Activated T-helper 2 cell treated with anti-CD3 and anti-CD28 coated beads, Interferon-gamma antibody, Interleukin-2, Interleukin-4, amounts not matched to agents 10 μg/mL and 5 μg/mL and 100 μg/mL, durations not matched to agents 14 hours and 24 hours and 36 hours (primary cell): ENCODE measurements at regions not wholly inside any gene's neighbourhood (a gene's known extent, or its start where the extent isn't known, plus 50 kb on each side); places are given as distances from the start of the nearest gene placed in this dataset.

Experiments used
- DNase-seq: peaks from one replicate; pipeline ENCODE4 v3.0.0; 2021; ENCODE audit warnings: low spot score
- H3K27ac Mint-ChIP-seq: one replicate; pipeline ENCODE4 v1.8.0; 2021; ENCODE audit warnings: mixed read lengths
- H3K27me3 Mint-ChIP-seq: one replicate; pipeline ENCODE4 v1.8.0; 2021; ENCODE audit warnings: low read depth, mixed read lengths
- H3K36me3 Mint-ChIP-seq: one replicate; pipeline ENCODE4 v1.8.0; 2021; ENCODE audit warnings: low read depth, mixed read lengths
- H3K4me1 Mint-ChIP-seq: one replicate; pipeline ENCODE4 v1.8.0; 2021; ENCODE audit warnings: low read depth, mixed read lengths
- H3K4me3 Mint-ChIP-seq: one replicate; pipeline ENCODE4 v1.8.0; 2021; ENCODE audit warnings: low read depth, mild to moderate bottlenecking, moderate library complexity, mixed read lengths
- H3K9me3 Mint-ChIP-seq: one replicate; pipeline ENCODE4 v1.8.0; 2021; ENCODE audit warnings: mixed read lengths
- intact Hi-C: fragments of 100-400 bp; cut with micrococcal nuclease; formaldehyde crosslinking; loops from one replicate; pipeline ENCODE4 v1.15.1; 2023

GRCh38 chr1:193613041-193613440 lies 426.6 kb upstream of the B3GALT2 start:
- H3K9me3 Mint-ChIP-seq: peaks cover 28% of the 10 kb centered on the region
- no peak for DNase-seq
- H3K27ac Mint-ChIP-seq: no peak overlapping the region
- peaks cover 16% of the 10 kb centered on the region for H3K36me3 Mint-ChIP-seq
- H3K4me3 Mint-ChIP-seq: no peak overlapping the region
- H3K27me3 Mint-ChIP-seq: no peaks in the 10 kb centered on the region
- peaks cover 16% of the 10 kb centered on the region for H3K4me1 Mint-ChIP-seq
- intact Hi-C loops: no loop called here

GRCh38 chr1:193609592-193609991 lies 423.2 kb upstream of the B3GALT2 start:
- H3K4me3 Mint-ChIP-seq: no peak overlapping the region
- H3K4me1 Mint-ChIP-seq: peaks cover 33% of the 10 kb centered on the region
- no peak overlapping the region for H3K27ac Mint-ChIP-seq
- H3K27me3 Mint-ChIP-seq: no peaks in the 10 kb centered on the region
- intact Hi-C loops: loop anchor here (5.0 to 10.0 kb wide), 3 partner anchors 155 to 197 kb away; no protein-coding TSS in a partner anchor
- DNase-seq: no peak
- H3K9me3 Mint-ChIP-seq: peaks cover 55% of the 10 kb centered on the region
- H3K36me3 Mint-ChIP-seq: peaks cover 41% of the 10 kb centered on the region

- Mint-ChIP-seq H3K27me3 (no peaks in the 10 kb centered on the region), H3K27ac (no peak overlapping the region), H3K9me3 (peaks cover 53% of the 10 kb centered on the region), H3K4me3 (no peak overlapping the region), H3K4me1 (peaks cover 43% of the 10 kb centered on the region), H3K36me3 (peaks cover 47% of the 10 kb centered on the region)
- intact Hi-C loops: loop anchor here (5.0 to 10.0 kb wide), 3 partner anchors 153 to 195 kb away; no protein-coding TSS in a partner anchor
- DNase-seq: no peak
Measured at GRCh38 chr1:193607787-193608186, 421.4 kb upstream of the B3GALT2 start.

- no peak for DNase-seq
- intact Hi-C loops: loop anchor here (5.0 to 10.0 kb wide), 3 partner anchors 151 to 196 kb away; no protein-coding TSS in a partner anchor
- H3K36me3 Mint-ChIP-seq: peaks cover 47% of the 10 kb centered on the region
- peak overlapping the region; percentile 14 for H3K27ac Mint-ChIP-seq
- H3K4me1 Mint-ChIP-seq: peaks cover 46% of the 10 kb centered on the region
- H3K4me3 Mint-ChIP-seq: no peak overlapping the region
- no peaks in the 10 kb centered on the region for H3K27me3 Mint-ChIP-seq
- peaks cover 52% of the 10 kb centered on the region for H3K9me3 Mint-ChIP-seq
Measured at GRCh38 chr1:193606035-193606434, 419.6 kb upstream of the B3GALT2 start.

GRCh38 chr1:193602705-193603104 lies 416.3 kb upstream of the B3GALT2 start:
- H3K4me1 Mint-ChIP-seq: peaks cover 30% of the 10 kb centered on the region
- peaks cover 35% of the 10 kb centered on the region for H3K9me3 Mint-ChIP-seq
- intact Hi-C loops: loop anchor here (10.0 kb wide), 1 partner anchor 148 kb away; no protein-coding TSS in a partner anchor
- no peak for DNase-seq
- H3K36me3 Mint-ChIP-seq: peaks cover 28% of the 10 kb centered on the region
- no peak overlapping the region for H3K4me3 Mint-ChIP-seq
- no peaks in the 10 kb centered on the region for H3K27me3 Mint-ChIP-seq
- no peak overlapping the region for H3K27ac Mint-ChIP-seq

- H3K27ac Mint-ChIP-seq: no peak overlapping the region
- no peak for DNase-seq
- no peak overlapping the region for H3K4me3 Mint-ChIP-seq
- intact Hi-C loops: loop anchor here (5.0 kb wide), 2 partner anchors 84 to 109 kb away; no protein-coding TSS in a partner anchor
- H3K27me3 Mint-ChIP-seq: no peaks in the 10 kb centered on the region
- peaks cover 22% of the 10 kb centered on the region for H3K4me1 Mint-ChIP-seq
- H3K9me3 Mint-ChIP-seq: peaks cover 7% of the 10 kb centered on the region
- H3K36me3 Mint-ChIP-seq: peaks cover 6% of the 10 kb centered on the region
Measured at GRCh38 chr1:193593147-193593885, 406.9 kb upstream of the B3GALT2 start.

GRCh38 chr1:193592317-193592716 lies 405.9 kb upstream of the B3GALT2 start:
- Mint-ChIP-seq H3K4me3 (no peak overlapping the region), H3K27ac (peak overlapping the region; percentile 11), H3K9me3 (peaks cover 7% of the 10 kb centered on the region), H3K36me3 (peaks cover 6% of the 10 kb centered on the region), H3K4me1 (peaks cover 22% of the 10 kb centered on the region), H3K27me3 (no peaks in the 10 kb centered on the region)
- intact Hi-C loops: loop anchor here (5.0 kb wide), 2 partner anchors 85 to 110 kb away; no protein-coding TSS in a partner anchor
- no peak for DNase-seq

- H3K4me3 Mint-ChIP-seq: no peak overlapping the region
- H3K27me3 Mint-ChIP-seq: no peaks in the 10 kb centered on the region
- no peak for DNase-seq
- peaks cover 21% of the 10 kb centered on the region for H3K4me1 Mint-ChIP-seq
- no peaks in the 10 kb centered on the region for H3K9me3 Mint-ChIP-seq
- no peaks in the 10 kb centered on the region for H3K36me3 Mint-ChIP-seq
- intact Hi-C loops: loop anchor here (5.0 kb wide), 2 partner anchors 87 to 112 kb away; no protein-coding TSS in a partner anchor
- no peak overlapping the region for H3K27ac Mint-ChIP-seq
Measured at GRCh38 chr1:193590102-193590501, 403.7 kb upstream of the B3GALT2 start.

GRCh38 chr1:193589597-193590040 lies 403.2 kb upstream of the B3GALT2 start:
- intact Hi-C loops: loop anchor here (5.0 kb wide), 2 partner anchors 88 to 113 kb away; no protein-coding TSS in a partner anchor
- DNase-seq: no peak
- no peak overlapping the region for H3K4me3 Mint-ChIP-seq
- H3K9me3 Mint-ChIP-seq: no peaks in the 10 kb centered on the region
- H3K27ac Mint-ChIP-seq: no peak overlapping the region
- H3K4me1 Mint-ChIP-seq: peaks cover 21% of the 10 kb centered on the region
- no peaks in the 10 kb centered on the region for H3K27me3 Mint-ChIP-seq
- H3K36me3 Mint-ChIP-seq: no peaks in the 10 kb centered on the region

GRCh38 chr1:193588311-193589082 lies 402.1 kb upstream of the B3GALT2 start:
- Mint-ChIP-seq H3K27ac (no peak overlapping the region), H3K4me1 (peaks cover 21% of the 10 kb centered on the region), H3K4me3 (no peak overlapping the region), H3K27me3 (no peaks in the 10 kb centered on the region), H3K36me3 (no peaks in the 10 kb centered on the region), H3K9me3 (no peaks in the 10 kb centered on the region)
- intact Hi-C loops: no loop called here
- DNase-seq: no peak

- peaks cover 3% of the 10 kb centered on the region for H3K4me1 Mint-ChIP-seq
- no peak for DNase-seq
- intact Hi-C loops: no loop called here
- no peak overlapping the region for H3K4me3 Mint-ChIP-seq
- H3K27me3 Mint-ChIP-seq: peaks cover 2% of the 10 kb centered on the region
- H3K36me3 Mint-ChIP-seq: peaks cover 10% of the 10 kb centered on the region
- H3K9me3 Mint-ChIP-seq: peaks cover 15% of the 10 kb centered on the region
- H3K27ac Mint-ChIP-seq: no peak overlapping the region
Measured at GRCh38 chr1:193584731-193585239, 398.4 kb upstream of the B3GALT2 start.

- Mint-ChIP-seq H3K9me3 (peaks cover 15% of the 10 kb centered on the region), H3K36me3 (peaks cover 10% of the 10 kb centered on the region), H3K27me3 (peaks cover 4% of the 10 kb centered on the region), H3K4me3 (no peak overlapping the region), H3K4me1 (peaks cover 4% of the 10 kb centered on the region), H3K27ac (no peak overlapping the region)
- DNase-seq: no peak
- intact Hi-C loops: no loop called here
Measured at GRCh38 chr1:193581341-193581740, 394.9 kb upstream of the B3GALT2 start.
